PC-9 (cell line): ENCODE measurements at regions not wholly inside any gene's neighbourhood (a gene's known extent, or its start where the extent isn't known, plus 50 kb on each side); places are given as distances from the start of the nearest gene placed in this dataset.

Experiments
- BruUV-seq: library from RNA; stranded (reverse); fragments of 400-500 nt; replicated peaks from 2 replicates; lab custom pipeline; 2021; lab: Mats Ljungman, UMichigan
- CTCF ChIA-PET: fragments of 300-600 bp; sonication (Branson Sonifier 250); formaldehyde crosslinking; loops from one replicate; lab custom pipeline; 2022; ENCODE audit warnings: antibody characterized with exemption; lab: Charles Lee
- POLR2A ChIA-PET: fragments of 300-600 bp; sonication (Branson Sonifier 250); formaldehyde crosslinking; loops from one replicate; lab custom pipeline; 2022; ENCODE audit warnings: antibody characterized with exemption; ENCODE audit not compliant: unreplicated experiment; lab: Charles Lee
- DNase-seq, 2 experiments: peaks; one replicate each; pipeline versions ENCODE4 v3.0.0 to v3.0.0-alpha.2; 2015 to 2022; ENCODE audit warnings: mixed read lengths in 1 of 2
- H2AFZ ChIP-seq: fragments of 200-600 bp; sonication (generic); 2 replicates; pipeline ENCODE4 v1.8.1; 2017; ENCODE audit warnings: antibody characterized with exemption
- H3F3A ChIP-seq: fragments of 200-600 bp; sonication (generic); 2 replicates; pipeline ENCODE4 v1.8.1; 2017; ENCODE audit warnings: antibody characterized with exemption, mild to moderate bottlenecking, low read depth; ENCODE audit not compliant: insufficient read depth
- H3K27ac ChIP-seq: fragments of 200-600 bp; sonication (generic); 2 replicates; pipeline ENCODE4 v1.6.1; 2016; ENCODE audit warnings: mixed run types
- H3K27me3 ChIP-seq: fragments of 200-600 bp; sonication (generic); 2 replicates; pipeline ENCODE4 v1.6.1; 2016; ENCODE audit warnings: low read depth, mixed run types; ENCODE audit not compliant: insufficient read depth
- H3K36me3 ChIP-seq: fragments of 200-600 bp; sonication (generic); 2 replicates; pipeline ENCODE4 v1.6.1; 2016; ENCODE audit warnings: low read depth, mixed run types
- H3K4me1 ChIP-seq: fragments of 200-600 bp; sonication (generic); replicated peaks from 2 replicates; pipeline ENCODE4 v1.6.1; 2016; ENCODE audit warnings: mixed run types; ENCODE audit not compliant: insufficient read depth
- H3K4me2 ChIP-seq: fragments of 200-600 bp; sonication (generic); 2 replicates; pipeline ENCODE4 v1.6.1; 2017; ENCODE audit warnings: mixed run types
- H3K4me3 ChIP-seq: fragments of 200-600 bp; sonication (generic); 2 replicates; pipeline ENCODE4 v1.6.1; 2016; ENCODE audit warnings: mixed run types
- H3K79me2 ChIP-seq: fragments of 200-600 bp; sonication (generic); 2 replicates; pipeline ENCODE4 v1.6.1; 2017; ENCODE audit warnings: low read depth, mixed run types
- H3K9me2 ChIP-seq: fragments of 200-600 bp; sonication (generic); 2 replicates; pipeline ENCODE4 v1.8.1; 2017; ENCODE audit warnings: mild to moderate bottlenecking; ENCODE audit not compliant: insufficient read depth
- H3K9me3 ChIP-seq: fragments of 200-600 bp; sonication (generic); 2 replicates; pipeline ENCODE4 v1.8.1; 2016; ENCODE audit warnings: low read depth; ENCODE audit not compliant: insufficient read depth
- H4K20me1 ChIP-seq: fragments of 200-600 bp; sonication (generic); 2 replicates; pipeline ENCODE4 v1.8.1; 2017; ENCODE audit not compliant: insufficient read depth
- EZH2 ChIP-seq: fragments of 200-600 bp; sonication (generic); IDR thresholded peaks from 2 replicates; pipeline ENCODE4 v1.8.0; 2017; ENCODE audit warnings: antibody characterized with exemption, low read depth
- intact Hi-C: fragments of 100-400 bp; cut with micrococcal nuclease; formaldehyde crosslinking; loops from one replicate; pipeline ENCODE4 v1.10.0; 2022; ENCODE audit not compliant: unreplicated experiment
- TF ChIP-seq, protein P1 (sequence below): fragments of 200-600 bp; sonication (generic); conservative IDR thresholded peaks from 2 replicates; pipeline ENCODE4 v1.6.1; 2017; ENCODE audit warnings: mixed run types, antibody characterized with exemption, mild to moderate bottlenecking, moderate library complexity

GRCh38 chr7:91582799-91583477, 297.6 kb downstream of the MTERF1 start:
- no peaks in the 10 kb centered on the region for H3K27me3 ChIP-seq
- H3K27ac ChIP-seq = no peak overlapping the region
- no peaks in the 10 kb centered on the region for H4K20me1 ChIP-seq
- DNase-seq = no peak
- intact Hi-C loops = no loop called here
- H3K9me2 ChIP-seq = no peaks in the 10 kb centered on the region
- H3K79me2 ChIP-seq = no peaks in the 10 kb centered on the region
- no peaks in the 10 kb centered on the region for H3K36me3 ChIP-seq
- H3K4me1 ChIP-seq = no peaks in the 10 kb centered on the region
- BruUV-seq = no TSS peak
- H3K4me3 ChIP-seq = no peak overlapping the region
- no peak overlapping the region for H3K4me2 ChIP-seq
- TF ChIP-seq, protein P1, sequence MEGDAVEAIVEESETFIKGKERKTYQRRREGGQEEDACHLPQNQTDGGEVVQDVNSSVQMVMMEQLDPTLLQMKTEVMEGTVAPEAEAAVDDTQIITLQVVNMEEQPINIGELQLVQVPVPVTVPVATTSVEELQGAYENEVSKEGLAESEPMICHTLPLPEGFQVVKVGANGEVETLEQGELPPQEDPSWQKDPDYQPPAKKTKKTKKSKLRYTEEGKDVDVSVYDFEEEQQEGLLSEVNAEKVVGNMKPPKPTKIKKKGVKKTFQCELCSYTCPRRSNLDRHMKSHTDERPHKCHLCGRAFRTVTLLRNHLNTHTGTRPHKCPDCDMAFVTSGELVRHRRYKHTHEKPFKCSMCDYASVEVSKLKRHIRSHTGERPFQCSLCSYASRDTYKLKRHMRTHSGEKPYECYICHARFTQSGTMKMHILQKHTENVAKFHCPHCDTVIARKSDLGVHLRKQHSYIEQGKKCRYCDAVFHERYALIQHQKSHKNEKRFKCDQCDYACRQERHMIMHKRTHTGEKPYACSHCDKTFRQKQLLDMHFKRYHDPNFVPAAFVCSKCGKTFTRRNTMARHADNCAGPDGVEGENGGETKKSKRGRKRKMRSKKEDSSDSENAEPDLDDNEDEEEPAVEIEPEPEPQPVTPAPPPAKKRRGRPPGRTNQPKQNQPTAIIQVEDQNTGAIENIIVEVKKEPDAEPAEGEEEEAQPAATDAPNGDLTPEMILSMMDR = no peak
- TF ChIP-seq EZH2 = no peak
- H3F3A ChIP-seq = no peaks in the 10 kb centered on the region
- H2AFZ ChIP-seq = no peak overlapping the region
- ChIA-PET CTCF (no interaction called here), POLR2A (no interaction called here)
- H3K9me3 ChIP-seq = no peaks in the 10 kb centered on the region

DNA sequence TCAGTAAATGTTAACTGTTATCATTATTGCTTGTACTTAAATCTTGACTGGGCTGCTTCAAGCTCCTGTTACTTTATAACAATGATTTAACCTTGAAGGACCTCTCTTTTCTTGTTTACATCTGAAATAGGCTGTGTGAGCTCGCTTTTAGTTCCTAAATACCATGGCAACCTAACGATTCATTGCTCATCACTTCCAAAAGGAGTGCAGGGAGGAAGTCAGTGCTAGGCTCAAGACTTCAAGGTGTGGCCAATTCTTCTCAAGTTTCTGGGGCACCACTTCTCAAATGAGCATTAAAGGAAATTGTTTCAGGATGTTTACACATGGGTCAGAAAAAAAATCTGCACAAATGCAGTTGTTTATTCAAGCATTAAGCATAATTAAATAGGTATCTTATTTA, 284.2 kb downstream of the MTERF1 start:
- no peaks in the 10 kb centered on the region for H3F3A ChIP-seq
- no peak overlapping the region for H2AFZ ChIP-seq
- no peaks in the 10 kb centered on the region for H3K36me3 ChIP-seq
- BruUV-seq = no TSS peak
- H3K27me3 ChIP-seq = no peaks in the 10 kb centered on the region
- H4K20me1 ChIP-seq = no peaks in the 10 kb centered on the region
- H3K79me2 ChIP-seq = no peaks in the 10 kb centered on the region
- TF ChIP-seq EZH2 = no peak
- TF ChIP-seq, protein P1 = no peak
- H3K4me2 ChIP-seq = no peak overlapping the region
- CTCF ChIA-PET = interaction anchor here (0.6 kb wide), 1 partner anchor 520 kb away, joined by 18 read pairs; no protein-coding TSS in a partner anchor
- H3K9me3 ChIP-seq = no peaks in the 10 kb centered on the region
- intact Hi-C loops = no loop called here
- H3K9me2 ChIP-seq = no peaks in the 10 kb centered on the region
- POLR2A ChIA-PET = interaction anchor here (0.8 kb wide), 1 partner anchor 707 kb away, joined by 5 read pairs; no protein-coding TSS in a partner anchor
- no peaks in the 10 kb centered on the region for H3K4me1 ChIP-seq
- no peak overlapping the region for H3K27ac ChIP-seq
- no peak overlapping the region for H3K4me3 ChIP-seq
- DNase-seq = no peak

GRCh38 chr7:91598791-91599190, 281.7 kb downstream of the MTERF1 start:
- H2AFZ ChIP-seq = no peak overlapping the region
- DNase-seq = no peak
- ChIA-PET CTCF (no interaction called here), POLR2A (no interaction called here)
- H3K27me3 ChIP-seq = no peaks in the 10 kb centered on the region
- no peaks in the 10 kb centered on the region for H4K20me1 ChIP-seq
- no peak overlapping the region for H3K4me3 ChIP-seq
- H3K79me2 ChIP-seq = no peaks in the 10 kb centered on the region
- H3K4me1 ChIP-seq = no peaks in the 10 kb centered on the region
- intact Hi-C loops = no loop called here
- H3F3A ChIP-seq = no peaks in the 10 kb centered on the region
- H3K4me2 ChIP-seq = no peak overlapping the region
- no peaks in the 10 kb centered on the region for H3K9me3 ChIP-seq
- no peaks in the 10 kb centered on the region for H3K9me2 ChIP-seq
- no TSS peak for BruUV-seq
- TF ChIP-seq, protein P1 = no peak
- no peak for TF ChIP-seq EZH2
- no peaks in the 10 kb centered on the region for H3K36me3 ChIP-seq
- no peak overlapping the region for H3K27ac ChIP-seq
